WERI-Rb-1 (cell line): ENCODE measurements at regions not wholly inside any gene's neighbourhood (a gene's known extent, or its start where the extent isn't known, plus 50 kb on each side); places are given as distances from the start of the nearest gene placed in this dataset.
"Not testable (repeated sequence)": the region's sequence is repeated elsewhere in the genome, so short reads cannot be mapped to it uniquely, and the experiment has no call there.

Source experiments
- DNase-seq: peaks from one replicate; pipeline ENCODE4 v3.0.0-alpha.2; 2020
- H3K27ac ChIP-seq: fragments of 250-450 bp; sonication (Bioruptor Pico); 2 replicates; pipeline ENCODE4 v1.5.1; 2020; ENCODE audit warnings: mild to moderate bottlenecking, moderate library complexity
- H3K27me3 ChIP-seq: fragments of 250-450 bp; sonication (Bioruptor Pico); 2 replicates; pipeline ENCODE4 v1.5.1; 2021; ENCODE audit warnings: mild to moderate bottlenecking, low read depth, moderate library complexity; ENCODE audit not compliant: insufficient read depth, severe bottlenecking
- H3K36me3 ChIP-seq: fragments of 250-450 bp; sonication (Bioruptor Pico); 2 replicates; pipeline ENCODE4 v1.5.1; 2020; ENCODE audit warnings: mild to moderate bottlenecking, moderate library complexity
- H3K4me3 ChIP-seq: 2 replicates; pipeline ENCODE4 v1.5.1; 2011; ENCODE audit warnings: low read depth, mild to moderate bottlenecking, control low read depth, low read length
- H3K9me3 ChIP-seq: fragments of 250-450 bp; sonication (Bioruptor Pico); 2 replicates; pipeline ENCODE4 v1.5.1; 2021; ENCODE audit warnings: mild to moderate bottlenecking, moderate library complexity; ENCODE audit not compliant: severe bottlenecking
- CTCF ChIP-seq: IDR thresholded peaks from 2 replicates; pipeline ENCODE4 v1.5.1; 2011; ENCODE audit warnings: low read depth, mild to moderate bottlenecking, control low read depth, inconsistent platforms, low read length

- Histone ChIP-seq H3K4me3 (no peak overlapping the region), H3K27me3 (peaks cover 27% of the 10 kb centered on the region), H3K36me3 (no peaks in the 10 kb centered on the region), H3K9me3 (peaks cover 2% of the 10 kb centered on the region), H3K27ac (no peak overlapping the region)
- TF ChIP-seq CTCF: no peak
- no peak for DNase-seq
Measured at GRCh38 chr12:4154672-4155225, 118.8 kb upstream of the CCND2 start.

- Histone ChIP-seq H3K27ac (no peak overlapping the region), H3K27me3 (peaks cover 21% of the 10 kb centered on the region), H3K36me3 (no peaks in the 10 kb centered on the region), H3K9me3 (peaks cover 2% of the 10 kb centered on the region), H3K4me3 (no peak overlapping the region)
- peak; percentile 45 for DNase-seq
- TF ChIP-seq CTCF: no peak
Measured at GRCh38 chr12:4153343-4153892, 120.1 kb upstream of the CCND2 start.

- H3K4me3 ChIP-seq: no peak overlapping the region
- H3K27me3 ChIP-seq: peaks cover 26% of the 10 kb centered on the region
- no peak for DNase-seq
- TF ChIP-seq CTCF: no peak
- no peaks in the 10 kb centered on the region for H3K36me3 ChIP-seq
- no peak overlapping the region for H3K27ac ChIP-seq
- H3K9me3 ChIP-seq: peaks cover 2% of the 10 kb centered on the region
Measured at GRCh38 chr12:4152145-4152795, 121.3 kb upstream of the CCND2 start.

GRCh38 chr12:4151362-4152121, 122.0 kb upstream of the CCND2 start:
- peaks cover 2% of the 10 kb centered on the region for H3K9me3 ChIP-seq
- DNase-seq: no peak
- H3K27ac ChIP-seq: no peak overlapping the region
- TF ChIP-seq CTCF: no peak
- H3K36me3 ChIP-seq: no peaks in the 10 kb centered on the region
- no peak overlapping the region for H3K4me3 ChIP-seq
- peaks cover 28% of the 10 kb centered on the region for H3K27me3 ChIP-seq

GRCh38 chr12:4150355-4150754, 123.2 kb upstream of the CCND2 start:
- not testable (repeated sequence) for H3K4me3 ChIP-seq, H3K36me3 ChIP-seq, H3K27ac ChIP-seq, DNase-seq, H3K9me3 ChIP-seq
- H3K27me3 ChIP-seq: peaks cover 30% of the 10 kb centered on the region

GRCh38 chr12:4148418-4149056, 125.0 kb upstream of the CCND2 start:
- TF ChIP-seq CTCF: no peak
- no peak for DNase-seq
- Histone ChIP-seq H3K36me3 (no peaks in the 10 kb centered on the region), H3K9me3 (peaks cover 2% of the 10 kb centered on the region), H3K4me3 (no peak overlapping the region), H3K27me3 (peaks cover 31% of the 10 kb centered on the region), H3K27ac (no peak overlapping the region)
